Stomach (tissue), 8 donors: ENCODE measurements at regions not wholly inside any gene's neighbourhood (a gene's known extent, or its start where the extent isn't known, plus 50 kb on each side); places are given as distances from the start of the nearest gene placed in this dataset.
A peak's percentile ranks its signal among the peaks of the same experiment; 100 is the strongest.
"Not testable (repeated sequence)": the region's sequence is repeated elsewhere in the genome, so short reads cannot be mapped to it uniquely, and the experiment has no call there.

ENCODE experiments used
- DNase-seq, 2 donors: peaks; one replicate each; pipeline versions ENCODE4 v3.0.0 to v3.0.0-alpha.2; 2013 to 2019
- H3K27ac ChIP-seq, 5 donors: fragments of 200-600 bp in 4 of 5; sonication (generic) in 4 of 5; one replicate each; pipeline ENCODE4 v1.5.1; 2013 to 2019; ENCODE audit warnings: mild to moderate bottlenecking in 1 of 5, moderate library complexity in 1 of 5
- H3K27me3 ChIP-seq, 3 donors: fragments of 200-600 bp; sonication (generic); one replicate each; pipeline ENCODE4 v1.5.1; 2017 to 2019; ENCODE audit warnings: mixed run types in 1 of 3
- H3K36me3 ChIP-seq, 4 donors: fragments of 200-600 bp; sonication (generic); 1 replicate in 3 of 4; 2 replicates in 1 of 4; pipeline ENCODE4 v1.5.1; 2016 to 2019
- H3K4me1 ChIP-seq, 4 donors: fragments of 200-600 bp; sonication (generic); one replicate each; pipeline ENCODE4 v1.5.1; 2016 to 2019
- H3K4me3 ChIP-seq, 4 donors: fragments of 200-600 bp; sonication (generic) in 3 of 4; one replicate each; pipeline ENCODE4 v1.5.1; 2016 to 2019; ENCODE audit warnings: mild to moderate bottlenecking in 1 of 4
- H3K9me3 ChIP-seq, 4 donors: fragments of 200-600 bp; sonication (generic); one replicate each; pipeline ENCODE4 v1.5.1; 2016 to 2019
- CTCF ChIP-seq, 7 experiments: fragments of 450-650 bp in 4 of 7; fragments of 200-600 bp in 3 of 7; sonication (generic) in 3 of 7; IDR thresholded peaks; one replicate each; pipeline ENCODE4 v1.5.1; 2016 to 2019; ENCODE audit warnings: antibody characterized with exemption in 7 of 7, control low read depth in 2 of 7, mild to moderate bottlenecking in 1 of 7
- EP300 ChIP-seq: sonication (generic); formaldehyde crosslinking; IDR thresholded peaks from one replicate; pipeline ENCODE4 v1.6.1; 2017; ENCODE audit warnings: antibody characterized with exemption
- POLR2A ChIP-seq, 4 donors: fragments of 450-650 bp; IDR thresholded peaks; one replicate each; pipeline ENCODE4 v1.6.1; 2016; ENCODE audit warnings: antibody characterized with exemption in 4 of 4, control low read depth in 2 of 4, mild to moderate bottlenecking in 1 of 4, moderate library complexity in 1 of 4
- POLR2AphosphoS5 ChIP-seq, 3 donors: sonication (generic); formaldehyde crosslinking; IDR thresholded peaks; one replicate each; pipeline ENCODE4 v1.6.1; 2016; ENCODE audit warnings: antibody characterized with exemption in 3 of 3
- WGBS, 5 donors: extraction: QIAGEN DNeasy Blood & Tissue Kit in 3 of 5; methylation state at CpG; one replicate each; pipeline versions ENCODE4 v1.1.5 to v1.1.7; 2013 to 2018; 5-methylcytosine and 5-hydroxymethylcytosine counted together
- intact Hi-C: fragments of 100-400 bp; cut with DNase I; formaldehyde crosslinking; loops from one replicate; pipeline ENCODE4 v1.15.1; 2023; ENCODE audit warnings: low total_unique reads
- donor health status: healthy with polysubstance abuse.
- donor health status: Bipolar disorder and iron deficiency.
- donor health status: healthy.

- no peaks in the 10 kb centered on the region for H3K36me3 ChIP-seq
- no peaks in the 10 kb centered on the region for H3K9me3 ChIP-seq
- TF ChIP-seq EP300 = no peak
- no peak for TF ChIP-seq POLR2AphosphoS5 (IDR thresholded peaks at IDR 0.05)
- TF ChIP-seq POLR2A (IDR thresholded peaks at IDR 0.05) = no peak
- TF ChIP-seq CTCF (IDR thresholded peaks at IDR 0.05) = no peak
- H3K27me3 ChIP-seq = no peaks in the 10 kb centered on the region
- no peaks in the 10 kb centered on the region for H3K4me1 ChIP-seq
- no peak overlapping the region for H3K27ac ChIP-seq
- H3K4me3 ChIP-seq = no peak overlapping the region
- intact Hi-C loops = no loop called here
- whole genome bisulfite sequencing, 5 donors = 47 to 59% (median 50%) methylated on average over 2 of the region's 2 CpGs
- no peak for DNase-seq
Observed at GRCh38 chr11:98061858-98062257, 958.9 kb upstream of the CNTN5 start.

GRCh38 chr11:98062714-98063113 is 958.0 kb upstream of the CNTN5 start:
- Histone ChIP-seq H3K27ac (no peak overlapping the region), H3K9me3 (no peaks in the 10 kb centered on the region), H3K27me3 (no peaks in the 10 kb centered on the region), H3K4me3 (no peak overlapping the region), H3K4me1 (no peaks in the 10 kb centered on the region), H3K36me3 (no peaks in the 10 kb centered on the region)
- 65 to 96% (median 86%) methylated on average over 1 of the region's 1 CpG for WGBS, 5 donors
- DNase-seq = no peak
- TF ChIP-seq EP300 (no peak), POLR2A (IDR thresholded peaks at IDR 0.05) (no peak)
- intact Hi-C loops = no loop called here

GRCh38 chr11:98068251-98068650 is 952.5 kb upstream of the CNTN5 start:
- intact Hi-C loops = no loop called here
- TF ChIP-seq POLR2AphosphoS5 (IDR thresholded peaks at IDR 0.05) (no peak), CTCF (IDR thresholded peaks at IDR 0.05) (no peak), POLR2A (IDR thresholded peaks at IDR 0.05) (no peak), EP300 (no peak)

GRCh38 chr11:98069147-98069546 is 951.6 kb upstream of the CNTN5 start:
- DNase-seq, intact Hi-C loops, H3K4me1 ChIP-seq, H3K4me3 ChIP-seq, H3K9me3 ChIP-seq, H3K36me3 ChIP-seq, H3K27ac ChIP-seq, H3K27me3 ChIP-seq: not testable (repeated sequence)
- WGBS, 5 donors = 82 to 89% (median 84%) methylated on average over 16 of the region's 16 CpGs

More at GRCh38 chr11:98068251-98068650, 952.5 kb upstream of the CNTN5 start:
- Histone ChIP-seq H3K36me3 (no peaks in the 10 kb centered on the region), H3K9me3 (peaks cover 0 to 6% (median 0%) of the 10 kb centered on the region in 4 donors), H3K4me3 (no peak overlapping the region), H3K27ac (no peak overlapping the region), H3K27me3 (no peaks in the 10 kb centered on the region), H3K4me1 (no peaks in the 10 kb centered on the region)
- 23 to 43% (median 41%) methylated on average over 1 of the region's 1 CpG for WGBS, 5 donors
- peak in 1 of 2 donors; percentile 38 for DNase-seq

- 86 to 91% (median 88%) methylated on average over 13 of the region's 13 CpGs for WGBS, 5 donors
- intact Hi-C loops = no loop called here
- Histone ChIP-seq H3K27ac (no peak overlapping the region), H3K36me3 (no peaks in the 10 kb centered on the region), H3K4me1 (no peaks in the 10 kb centered on the region), H3K9me3 (peaks cover 0 to 6% (median 0%) of the 10 kb centered on the region in 4 donors), H3K4me3 (no peak overlapping the region), H3K27me3 (no peaks in the 10 kb centered on the region)
- DNase-seq = no peak
- TF ChIP-seq POLR2AphosphoS5 (IDR thresholded peaks at IDR 0.05) (no peak), POLR2A (IDR thresholded peaks at IDR 0.05) (no peak), CTCF (IDR thresholded peaks at IDR 0.05) (no peak), EP300 (no peak)
Observed at GRCh38 chr11:98069861-98070260, 950.9 kb upstream of the CNTN5 start.
